ENCODE measurements at regions not wholly inside any gene's neighbourhood (a gene's known extent, or its start where the extent isn't known, plus 50 kb on each side); places are given as distances from the start of the nearest gene placed in this dataset.
A peak's percentile ranks its signal among the peaks of the same experiment; 100 is the strongest.

DNA sequence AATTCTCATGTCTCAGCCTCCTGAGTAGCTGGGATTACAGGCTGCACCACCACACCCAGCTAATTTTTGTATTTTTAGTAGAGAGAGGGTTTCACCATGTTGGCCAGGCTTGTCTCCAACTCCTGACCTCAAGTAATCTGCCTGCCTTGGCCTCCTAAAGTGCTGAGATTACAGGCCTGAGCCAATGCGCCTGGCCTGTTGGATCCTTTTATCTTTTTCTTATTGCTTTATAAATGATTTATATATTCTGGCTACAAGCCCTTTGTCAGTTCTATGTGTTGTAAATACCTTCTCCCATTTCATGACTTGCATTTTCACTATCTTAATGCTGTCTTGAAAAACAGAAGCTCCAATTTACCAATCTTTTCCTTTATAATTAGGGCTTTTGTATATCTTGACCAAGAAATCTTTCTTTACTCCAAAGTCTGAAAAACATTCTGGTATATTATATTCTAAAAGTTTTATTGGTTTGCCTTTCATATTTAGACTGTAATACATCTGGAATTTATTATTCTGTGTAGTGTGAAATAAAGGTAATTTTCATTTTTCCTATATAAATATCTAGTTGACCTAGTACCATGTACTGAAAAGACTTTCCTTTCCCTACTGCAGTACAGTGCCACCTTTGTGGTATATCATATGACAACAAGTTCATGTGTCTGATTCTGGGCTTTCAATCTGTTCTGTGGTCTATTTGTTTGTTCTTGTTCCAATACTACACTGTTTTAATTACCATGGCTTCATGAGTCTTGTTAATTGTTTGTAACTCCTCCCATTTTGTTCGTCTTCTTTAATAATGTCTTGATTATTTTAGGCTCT, 52.9 kb upstream of the RNU6-1 start:
- DNase-seq = no peak

DNA sequence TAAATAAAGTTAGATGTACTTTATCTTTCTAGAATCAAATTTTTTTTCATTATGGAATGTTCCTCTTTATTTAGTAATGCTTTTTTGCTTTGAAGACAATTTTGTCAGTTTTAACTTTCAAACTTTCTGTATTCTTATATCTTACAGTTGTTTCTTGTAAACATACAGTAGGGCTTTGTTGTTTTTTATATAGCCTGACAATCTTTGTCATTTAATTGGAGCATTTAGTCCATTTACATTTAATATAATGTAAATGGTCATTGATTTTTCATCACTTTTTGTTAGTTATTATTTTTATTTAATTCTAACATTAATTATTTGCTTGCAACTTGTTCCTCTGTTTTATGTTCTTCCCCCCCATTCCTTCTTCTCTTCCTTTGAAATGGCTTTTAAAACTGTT, 55.4 kb upstream of the RNU6-1 start:
- no peak for DNase-seq

DNA sequence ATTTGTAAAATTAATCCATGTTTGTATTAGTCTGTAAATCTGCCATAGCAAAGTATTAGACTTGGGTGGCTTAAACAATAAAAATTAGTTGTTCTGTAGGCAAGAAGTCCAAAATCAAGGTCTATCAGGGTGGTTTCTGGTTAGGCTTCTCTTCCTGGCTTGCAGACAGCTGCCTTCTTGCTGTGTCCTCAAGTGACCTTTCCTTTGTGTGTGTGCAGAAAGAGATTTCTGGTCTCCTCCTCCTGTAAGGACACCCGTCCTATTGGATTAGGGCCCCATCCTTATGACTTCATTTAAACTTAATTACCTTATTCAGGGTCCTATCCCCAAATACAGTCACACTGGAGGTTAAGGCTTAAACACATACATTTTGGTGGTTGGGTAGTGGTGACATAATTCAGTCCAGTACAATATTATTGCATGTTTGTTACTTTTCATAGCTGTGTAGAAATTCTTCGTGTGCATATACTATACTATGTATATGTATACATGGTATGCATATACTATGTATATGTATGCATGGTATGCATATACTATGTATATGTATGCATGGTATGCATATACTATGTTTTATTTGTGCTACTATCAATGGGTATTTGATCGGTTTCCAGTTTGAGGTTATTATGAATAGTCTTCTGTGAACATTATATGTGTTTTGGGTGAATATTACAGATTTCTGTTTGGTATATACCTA, 57.9 kb upstream of the RNU6-1 start:
- DNase-seq = no peak

DNA sequence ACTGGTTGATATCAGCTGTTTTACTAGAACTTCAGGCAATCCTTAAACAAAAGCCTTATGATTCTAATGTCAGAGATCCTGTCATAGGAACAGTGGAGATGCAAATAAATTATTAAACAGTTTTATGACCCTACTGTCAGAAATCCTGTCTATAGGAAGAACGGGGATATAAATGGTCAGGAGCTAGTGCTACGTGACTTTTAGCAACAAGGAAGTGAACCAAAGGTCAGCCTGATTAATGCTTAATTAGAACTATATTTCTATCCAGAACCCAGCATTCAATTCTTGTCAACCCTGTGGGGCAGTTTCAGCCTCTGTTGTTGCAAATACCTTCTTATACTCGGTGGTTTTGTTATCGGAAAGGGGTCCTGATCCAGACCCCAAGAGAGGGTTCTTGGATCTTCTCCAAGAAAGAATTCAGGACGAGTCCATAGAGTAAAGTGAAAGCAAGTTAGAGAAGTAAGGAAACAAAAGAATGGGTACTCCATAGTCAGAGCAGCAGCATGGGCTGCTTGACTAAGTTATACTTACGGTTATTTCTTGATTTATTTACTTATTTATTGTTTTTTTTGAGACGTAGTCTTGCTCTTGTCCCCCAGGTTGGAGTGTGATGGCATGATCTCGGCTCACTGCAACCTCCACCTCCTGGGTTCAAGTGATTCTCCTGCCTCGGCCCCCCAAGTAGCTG, 59.9 kb upstream of the RNU6-1 start:
- no peak for DNase-seq

DNA sequence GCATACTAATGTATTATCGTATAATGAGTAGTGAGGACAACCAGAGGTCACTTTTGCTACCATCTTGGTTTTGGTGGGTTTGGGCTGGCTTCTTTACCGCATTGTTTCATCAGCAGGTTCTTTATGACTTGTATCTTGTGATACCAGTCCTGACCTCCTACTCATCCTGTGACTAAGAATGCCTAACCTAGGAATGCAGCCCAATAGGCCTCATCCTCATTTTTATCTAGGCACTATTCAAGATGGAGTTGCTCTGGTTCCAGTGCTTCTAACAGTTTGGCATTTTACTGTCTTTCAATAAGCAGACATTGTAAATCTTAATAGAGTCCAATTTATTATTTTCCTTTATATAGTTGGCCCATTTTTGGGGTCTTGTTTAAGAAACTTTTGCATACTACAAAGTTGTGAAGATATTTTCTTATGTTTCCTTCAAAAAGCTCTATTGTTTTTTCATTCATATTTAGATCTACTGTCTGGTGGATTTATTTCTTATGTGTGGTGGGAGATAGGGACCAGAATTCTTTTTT, 60.8 kb upstream of the RNU6-1 start:
- DNase-seq = no peak

DNA sequence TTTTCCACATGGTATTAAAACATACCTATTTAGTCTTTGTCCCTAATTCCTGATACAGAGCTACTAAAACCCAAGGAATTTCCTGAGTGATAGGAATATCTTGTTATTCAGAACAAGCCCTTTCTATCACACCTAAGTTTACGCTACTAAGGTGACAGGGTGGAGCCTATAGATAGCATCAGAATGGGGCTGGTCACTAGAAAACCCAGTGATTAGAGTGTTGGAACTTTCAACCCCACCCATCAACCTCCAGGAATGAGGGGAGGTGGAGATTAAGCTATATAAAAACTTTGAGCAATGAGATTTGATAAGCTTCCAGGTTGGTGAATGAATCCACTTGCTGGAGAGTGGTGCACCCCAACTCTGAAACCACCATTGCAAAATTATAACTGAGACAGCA, 62.1 kb upstream of the RNU6-1 start:
- DNase-seq = no peak

DNA sequence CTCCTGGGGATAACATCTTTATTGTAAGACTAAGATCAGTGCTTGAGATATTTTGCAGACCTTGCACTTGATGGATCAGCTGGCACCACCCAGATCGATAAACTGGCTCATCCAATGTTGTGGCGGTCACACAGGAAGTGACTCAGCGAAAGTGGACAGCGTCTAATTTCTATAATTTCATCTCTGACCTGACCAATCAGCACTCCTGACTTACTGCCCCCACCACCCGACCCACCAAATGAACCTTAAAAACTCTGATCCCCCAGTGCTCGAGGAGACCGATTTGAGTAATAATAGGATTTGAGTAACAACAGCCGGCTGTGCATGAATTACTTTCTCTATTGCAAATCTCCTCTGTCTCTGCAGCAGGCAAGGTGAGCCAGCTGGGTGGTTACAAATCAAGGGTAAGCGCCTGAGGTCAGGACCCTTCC, 62.7 kb upstream of the RNU6-1 start:
- no peak for DNase-seq

DNA sequence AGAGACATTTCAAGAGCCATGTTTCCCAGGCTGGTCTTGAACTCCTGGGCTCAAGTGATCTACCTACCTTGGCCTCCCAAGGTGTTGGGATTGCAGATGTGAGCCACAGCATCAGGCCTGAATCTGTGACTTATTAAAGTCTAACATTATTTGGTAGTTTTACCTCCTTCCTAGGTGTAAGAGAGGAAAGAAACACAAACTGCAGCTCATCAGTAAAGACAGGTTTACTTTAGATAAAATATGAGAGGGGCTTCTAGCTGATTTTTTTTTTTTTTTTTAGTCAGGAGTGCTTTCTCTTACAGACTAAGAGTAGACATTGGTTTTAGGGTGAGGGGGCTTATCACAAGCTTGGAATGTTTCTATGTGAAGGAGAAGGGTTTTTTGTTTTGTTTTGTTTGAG, 63.9 kb upstream of the RNU6-1 start:
- DNase-seq = no peak

DNA sequence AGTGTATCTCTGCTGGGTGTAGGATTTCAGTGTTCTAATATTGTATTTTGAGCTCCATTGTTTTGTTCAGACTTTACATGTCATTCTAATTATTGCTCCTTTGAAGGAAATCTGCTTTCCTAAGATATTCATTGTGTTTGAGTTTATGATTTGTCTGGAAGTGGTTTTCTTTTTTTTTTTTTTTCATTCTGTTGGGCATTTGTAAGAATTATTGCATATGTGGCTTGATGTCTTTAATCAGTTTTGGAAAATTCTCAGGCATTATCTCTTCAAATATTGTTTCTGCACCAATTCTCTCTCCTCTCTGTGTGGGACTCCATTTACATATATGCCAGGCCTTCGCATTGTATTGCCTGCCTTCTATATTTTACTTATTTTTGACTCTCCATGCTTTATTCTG, 65.8 kb upstream of the RNU6-1 start:
- no peak for DNase-seq

DNA sequence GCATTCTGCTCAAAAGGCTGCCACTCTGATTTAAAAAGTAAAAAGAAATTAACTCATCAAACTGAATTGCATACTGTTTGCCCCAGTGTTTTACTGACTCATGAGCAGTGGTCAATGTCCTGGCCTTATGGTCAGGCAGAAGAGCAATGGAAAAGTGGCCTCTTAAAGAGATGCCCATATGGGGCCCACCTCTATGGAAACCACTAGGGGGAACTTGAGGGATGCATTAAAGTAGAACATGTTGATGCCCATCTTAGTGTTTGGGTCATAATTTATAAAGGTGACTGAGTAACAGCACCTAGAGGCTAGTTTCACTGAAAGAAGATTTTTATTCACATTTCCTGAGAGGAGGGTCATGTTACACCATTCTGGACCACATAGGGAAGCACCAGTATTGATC, 66.5 kb upstream of the RNU6-1 start:
- DNase-seq = no peak

DNA sequence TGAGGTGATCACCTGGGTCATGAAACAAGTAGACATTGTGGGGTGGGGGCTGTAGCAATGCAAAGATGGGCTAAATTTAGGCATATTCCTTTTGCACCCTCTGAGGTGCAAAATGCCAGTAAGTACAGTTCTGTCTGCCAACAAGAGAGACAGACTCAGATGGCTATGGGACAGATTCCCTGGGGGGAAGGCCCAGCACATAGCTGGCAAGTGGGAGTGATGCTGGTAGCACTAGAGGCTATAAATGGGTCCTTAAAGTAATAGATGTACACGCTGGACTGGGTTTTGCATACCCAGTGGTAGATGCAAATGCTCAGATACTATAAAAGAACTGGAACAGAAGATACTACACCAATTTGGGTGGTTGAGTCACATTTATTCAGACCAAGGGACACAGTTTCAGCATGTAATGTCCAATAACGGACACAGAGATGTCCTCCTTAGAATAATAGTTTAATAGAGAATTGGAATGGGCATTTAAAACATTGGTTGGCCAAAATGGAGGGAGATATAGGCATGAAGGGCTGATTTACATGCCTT, 67.4 kb upstream of the RNU6-1 start:
- DNase-seq = no peak

DNA sequence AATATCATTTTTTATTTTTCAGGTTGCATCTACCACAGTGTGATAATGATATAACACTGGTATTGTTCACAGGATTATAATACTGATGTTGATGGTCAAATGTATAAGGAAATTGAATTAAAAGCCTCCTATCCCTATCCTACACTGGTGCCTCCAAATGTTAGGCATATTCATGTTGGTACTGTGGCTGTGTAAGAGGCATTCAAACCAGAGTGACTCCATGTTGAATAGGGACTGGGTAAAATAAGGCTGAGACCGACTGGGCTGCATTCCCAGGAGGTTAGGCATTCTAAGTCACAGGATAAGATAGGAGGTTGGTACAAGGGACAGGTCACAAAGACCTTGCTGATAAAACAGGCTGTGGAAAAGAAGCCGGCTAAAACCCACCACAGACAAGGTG, 68.9 kb upstream of the RNU6-1 start:
- no peak for DNase-seq

DNA sequence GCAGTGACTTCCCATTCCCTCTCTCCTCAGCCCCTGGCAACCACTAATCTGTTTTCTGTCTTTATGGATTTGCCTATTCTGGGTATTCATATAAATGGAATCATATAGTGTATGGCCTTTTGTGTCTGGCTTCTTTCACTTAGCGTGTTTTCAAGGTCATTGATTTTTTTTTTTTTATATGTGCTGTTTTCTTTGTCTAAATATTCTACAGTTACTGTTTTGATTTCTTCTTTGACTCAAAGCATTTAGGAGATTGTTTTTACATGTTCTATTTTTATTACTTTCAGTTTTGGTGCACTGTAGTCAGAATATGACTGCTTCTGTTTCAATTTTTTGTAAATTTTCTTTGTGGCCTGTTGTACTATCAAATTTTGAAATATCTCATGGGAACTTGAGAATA, 71.9 kb upstream of the RNU6-1 start:
- DNase-seq = no peak

DNA sequence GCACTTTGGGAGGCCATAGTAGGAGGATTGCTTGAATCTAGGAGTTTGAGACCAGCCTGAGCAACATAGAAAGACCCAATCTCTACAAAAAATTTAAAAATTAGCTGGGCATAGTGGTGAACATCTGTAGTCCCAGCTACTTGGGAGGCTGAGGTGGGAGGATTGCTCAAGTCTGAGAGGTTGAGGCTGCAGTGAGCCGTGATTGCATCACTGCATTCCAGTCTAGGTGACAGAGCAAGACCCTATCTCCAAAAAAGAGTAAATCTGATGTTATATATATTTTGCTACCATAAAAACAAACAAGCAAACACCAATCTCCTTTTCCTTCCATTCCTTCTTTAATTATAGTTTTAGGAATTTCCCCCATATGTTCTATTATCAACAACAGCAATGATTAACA, 74.2 kb upstream of the RNU6-1 start:
- DNase-seq = no peak

DNA sequence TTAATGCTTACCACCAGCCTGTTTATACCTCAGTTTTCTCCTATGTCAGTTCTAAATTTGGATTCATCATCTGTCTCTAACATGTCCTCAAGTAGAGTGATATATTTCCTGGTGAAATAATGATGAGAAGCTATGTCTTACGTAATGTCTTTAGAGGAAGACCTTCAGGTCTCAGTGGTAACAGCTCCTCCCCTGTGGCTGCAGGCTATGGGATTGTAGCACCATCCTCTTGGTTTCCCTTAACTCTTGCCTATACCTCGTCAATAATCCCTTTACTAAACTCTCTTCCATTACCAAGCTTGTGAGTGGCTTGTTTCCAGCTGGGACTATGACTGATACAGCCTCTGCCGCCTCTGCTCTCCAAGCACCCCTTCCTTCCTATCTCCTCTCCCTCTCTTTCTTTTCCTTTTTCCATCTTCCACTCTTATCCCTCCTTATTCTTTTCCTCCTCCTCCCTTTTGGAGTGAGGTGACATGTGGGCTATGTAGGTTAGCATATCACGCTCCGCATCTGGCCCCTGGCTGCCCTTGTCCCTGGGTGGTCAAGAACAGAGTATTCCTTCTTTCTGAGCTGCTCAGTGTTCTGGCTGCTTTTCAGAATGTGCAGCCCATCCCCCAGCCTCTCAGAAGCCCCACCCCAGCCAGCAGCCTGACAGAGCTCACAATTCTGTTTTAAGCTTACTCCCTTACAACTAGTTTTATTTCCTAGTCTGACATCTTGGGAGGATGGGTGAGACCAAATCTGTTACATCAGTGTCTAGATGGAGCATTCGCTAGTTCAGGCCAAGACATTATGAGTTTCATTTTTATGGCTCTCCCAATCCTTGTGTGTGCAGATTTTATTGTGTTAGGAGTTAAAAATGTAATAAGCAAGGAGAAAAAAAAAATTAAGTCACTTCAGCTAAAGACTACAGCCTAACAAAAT, 75.0 kb upstream of the RNU6-1 start:
- DNase-seq = no peak

DNA sequence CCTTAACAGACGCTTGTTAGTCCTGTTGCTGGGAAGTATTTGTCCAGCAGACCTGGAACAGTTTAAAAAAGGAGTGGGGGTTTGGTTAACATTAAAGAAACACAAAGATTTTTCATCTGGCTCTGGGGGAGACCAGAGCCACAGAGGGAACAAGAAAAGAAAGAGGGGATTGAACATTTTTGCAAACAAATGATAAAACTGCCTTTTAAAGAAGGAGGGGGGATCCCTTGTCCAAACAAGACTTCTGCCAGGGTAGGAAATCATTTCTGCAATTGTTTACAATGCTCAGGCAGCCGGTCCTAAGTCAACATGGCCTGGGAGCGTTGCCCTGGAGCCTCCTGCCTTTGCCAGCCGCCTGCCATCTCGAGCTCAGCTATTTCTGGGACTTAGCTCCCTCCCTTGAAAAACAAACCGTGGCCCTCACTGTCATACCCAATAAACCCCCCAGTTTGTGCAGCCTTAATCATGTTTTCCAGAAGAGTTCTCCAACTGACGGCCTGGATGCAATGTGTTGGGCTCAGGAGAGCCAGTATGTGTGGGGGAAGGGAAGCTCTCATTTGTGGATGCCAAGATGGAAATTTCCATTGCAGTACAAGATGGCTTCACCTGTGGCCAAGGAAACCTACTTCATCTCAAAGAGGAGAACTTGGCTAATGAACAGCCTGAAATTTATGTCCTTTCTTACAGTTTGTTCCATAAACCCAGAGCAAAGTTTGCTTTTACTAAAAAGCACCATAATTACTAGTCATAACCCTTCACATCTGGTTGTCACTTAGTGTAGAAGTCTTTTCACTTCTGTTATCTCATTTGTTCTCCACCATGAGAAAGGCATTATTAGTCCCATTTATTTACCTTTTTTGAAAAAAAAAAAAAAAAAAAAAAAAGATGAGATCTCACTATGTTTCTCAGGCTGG, 75.9 kb upstream of the RNU6-1 start:
- peak; percentile 17 for DNase-seq

DNA sequence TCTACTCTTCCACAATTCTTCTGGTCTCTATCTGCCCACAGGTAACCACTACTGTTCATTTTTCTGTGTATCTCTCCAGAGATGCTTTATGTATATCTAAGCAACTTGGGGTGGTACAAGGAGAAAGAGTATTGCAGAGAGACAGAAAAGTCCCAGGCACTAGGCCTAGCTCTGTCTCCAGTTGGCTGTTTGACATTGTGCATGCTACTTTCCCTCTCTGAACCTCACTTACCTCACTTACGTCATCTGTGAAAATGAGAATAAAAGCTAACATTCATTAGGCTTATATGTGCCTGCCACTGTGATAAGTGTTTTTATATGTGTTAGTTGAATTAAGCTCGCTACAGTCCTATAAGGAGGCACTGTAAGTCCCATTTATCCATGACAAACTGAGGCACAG, 76.7 kb upstream of the RNU6-1 start:
- no peak for DNase-seq

DNA sequence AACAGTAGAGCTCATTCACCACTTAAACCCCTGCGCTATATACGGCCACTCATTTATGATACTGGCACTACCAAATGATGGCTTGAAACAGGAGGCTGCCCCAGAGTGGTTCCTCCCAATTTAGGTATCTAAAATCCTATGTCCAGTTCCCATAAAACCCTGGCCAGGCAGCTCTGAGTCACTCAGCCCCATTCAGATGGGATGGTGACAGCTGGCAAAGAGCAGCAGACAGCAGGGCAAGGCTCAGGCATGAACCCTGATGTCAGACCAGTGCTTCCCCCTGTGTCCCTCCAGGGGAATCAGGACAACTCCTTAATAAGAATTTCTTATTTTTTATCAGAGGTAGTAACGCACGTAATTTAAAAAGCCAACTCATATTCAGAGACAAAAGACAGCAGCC, 77.2 kb upstream of the RNU6-1 start:
- no peak for DNase-seq

DNA sequence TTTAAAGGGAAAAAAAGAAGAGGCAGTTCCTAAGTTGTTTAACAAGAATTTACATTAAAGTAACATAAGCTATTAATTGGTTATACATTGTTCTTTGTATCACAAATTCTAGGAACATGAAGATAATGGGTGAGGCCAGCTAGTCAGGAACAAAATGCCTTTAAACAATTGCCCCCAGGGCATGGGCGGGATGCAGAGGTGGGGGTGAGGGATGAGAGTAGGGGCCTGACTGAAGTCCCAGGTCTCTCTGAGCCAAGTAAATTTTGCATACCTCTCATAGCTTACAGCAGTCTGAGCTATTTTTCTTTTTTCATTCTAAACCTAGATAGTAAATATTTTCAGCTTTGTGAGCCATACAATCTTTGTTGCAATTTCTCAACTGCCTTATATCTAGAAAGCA, 77.8 kb upstream of the RNU6-1 start:
- no peak for DNase-seq

DNA sequence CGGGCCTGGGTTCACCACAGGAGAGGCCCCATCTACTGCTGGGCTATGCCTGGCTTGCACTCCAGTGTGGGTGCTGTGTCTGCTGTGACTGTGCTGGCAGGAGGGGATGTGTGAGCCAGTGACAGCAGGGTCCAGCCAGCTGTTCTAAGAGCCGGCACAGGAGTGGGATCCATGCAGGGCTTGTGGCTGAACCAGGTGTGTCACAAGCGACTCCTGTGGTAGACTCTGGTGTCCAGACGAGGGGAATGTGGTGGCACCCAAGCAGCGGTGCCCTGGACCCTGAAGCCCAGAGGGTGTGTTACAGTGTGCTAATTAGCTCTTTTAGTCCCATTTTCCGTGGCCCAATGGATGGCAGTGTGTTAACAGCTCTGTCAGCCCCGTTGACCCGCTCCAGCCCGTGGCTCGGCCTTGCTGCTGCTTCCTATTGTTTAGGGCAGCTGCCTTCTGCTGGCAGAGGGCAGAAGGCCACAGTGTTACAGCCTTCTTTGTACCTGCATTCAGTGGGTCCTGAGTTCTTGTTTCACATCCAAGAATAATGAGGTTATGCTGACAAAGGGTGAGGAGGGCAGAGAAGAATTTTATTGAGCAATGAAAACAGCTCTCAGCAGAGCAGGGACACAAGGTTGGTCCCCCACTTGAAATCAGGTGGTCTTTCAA, 78.5 kb upstream of the RNU6-1 start:
- DNase-seq = no peak
